HG03066 (cell line): ENCODE measurements at regions not wholly inside any gene's neighbourhood (a gene's known extent, or its start where the extent isn't known, plus 50 kb on each side); places are given as distances from the start of the nearest gene placed in this dataset.

ENCODE experiments used
- ATAC-seq: cut with Tn5 transposase; IDR thresholded peaks from one replicate; pipeline ENCODE4 v1.9.1; 2021; ENCODE audit warnings: low read depth; ENCODE audit not compliant: unreplicated experiment

GRCh38 chr18:24964216-24964615 is 387.8 kb downstream of the ZNF521 start:
- ATAC-seq = no peak

- no peak for ATAC-seq
Measured at GRCh38 chr18:24968238-24968775, 383.7 kb downstream of the ZNF521 start.

DNA sequence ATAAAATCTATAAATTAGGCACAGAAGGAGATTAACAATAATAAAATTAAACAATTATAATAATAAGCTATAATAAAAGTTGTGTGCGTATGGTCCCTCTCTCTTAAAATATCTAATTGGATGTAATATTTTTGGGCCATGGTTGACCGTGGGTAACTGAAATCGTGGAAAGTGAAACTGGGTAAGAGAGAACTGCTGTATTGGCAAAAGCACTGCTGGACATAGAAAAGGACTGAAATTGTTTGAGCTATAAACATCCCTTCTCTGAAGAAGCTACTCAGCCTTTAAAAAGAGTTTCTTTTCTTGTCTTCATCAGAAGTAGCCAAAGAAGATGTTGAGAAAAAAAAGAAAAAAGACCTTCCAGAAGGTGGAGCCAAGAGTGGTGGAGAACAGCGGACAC is 379.4 kb downstream of the ZNF521 start:
- no peak for ATAC-seq

GRCh38 chr18:24974431-24974830 is 377.5 kb downstream of the ZNF521 start:
- no peak for ATAC-seq

DNA sequence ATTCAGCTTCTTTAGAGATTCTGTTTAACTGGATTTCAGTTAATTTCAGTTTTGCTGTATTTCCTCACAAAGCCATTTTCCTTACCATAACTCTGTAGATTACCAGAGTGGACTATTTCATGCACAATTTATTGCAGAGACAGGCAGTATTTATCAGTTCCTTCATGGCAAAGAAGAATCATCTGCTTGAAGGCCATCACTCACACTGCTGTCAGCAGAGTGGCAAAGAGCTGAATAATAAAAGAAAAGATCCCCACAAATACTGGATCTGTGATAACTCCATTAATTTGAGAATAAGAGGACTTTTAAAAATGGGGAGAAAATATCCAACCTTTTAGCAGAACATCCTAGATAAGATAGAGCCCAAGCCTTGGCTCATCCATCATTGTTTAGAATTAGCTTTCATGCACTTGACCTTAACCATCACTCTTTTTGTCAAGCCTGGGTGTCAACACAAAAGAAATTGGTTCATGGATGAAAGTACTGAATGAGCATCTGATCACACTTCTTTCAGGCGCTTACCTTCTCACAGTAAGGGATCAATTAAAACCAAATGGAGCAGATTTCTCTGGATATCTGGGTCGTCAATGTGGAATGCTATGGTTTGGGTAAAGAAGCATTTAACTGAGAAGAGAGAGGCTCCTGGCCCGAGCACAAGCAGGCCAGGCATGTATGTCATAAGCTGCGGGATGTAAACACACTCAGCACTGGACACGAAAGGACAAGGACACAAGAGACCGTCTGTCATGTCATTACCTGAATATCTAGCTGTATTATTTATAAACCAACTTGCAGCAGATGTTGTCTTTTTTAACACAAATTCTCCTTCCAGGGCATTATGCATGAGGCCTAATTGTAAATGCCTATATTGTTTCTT is 376.2 kb downstream of the ZNF521 start:
- no peak for ATAC-seq

- ATAC-seq = no peak
Measured at GRCh38 chr18:24976502-24976901, 375.5 kb downstream of the ZNF521 start.

GRCh38 chr18:24979235-24979634 is 372.7 kb downstream of the ZNF521 start:
- no peak for ATAC-seq

DNA sequence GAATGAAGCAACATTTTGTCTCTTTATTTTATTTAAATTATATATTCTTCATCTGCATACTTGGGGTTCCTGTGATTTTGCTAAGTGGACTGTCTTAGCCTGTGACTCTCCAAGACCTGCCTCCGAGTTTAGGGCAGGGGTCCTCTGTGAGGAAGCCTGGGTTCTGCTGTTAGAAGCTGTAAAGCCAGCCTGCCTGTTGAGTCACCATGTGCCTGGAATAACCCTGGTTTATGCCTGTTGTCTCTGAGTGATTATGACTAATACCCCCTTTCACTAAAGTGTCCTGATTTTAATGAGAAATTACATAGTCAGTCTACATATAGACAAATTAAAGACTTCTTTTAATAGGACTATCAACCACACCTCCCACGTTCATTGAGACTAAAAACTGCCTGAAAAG is 369.1 kb downstream of the ZNF521 start:
- ATAC-seq = no peak

DNA sequence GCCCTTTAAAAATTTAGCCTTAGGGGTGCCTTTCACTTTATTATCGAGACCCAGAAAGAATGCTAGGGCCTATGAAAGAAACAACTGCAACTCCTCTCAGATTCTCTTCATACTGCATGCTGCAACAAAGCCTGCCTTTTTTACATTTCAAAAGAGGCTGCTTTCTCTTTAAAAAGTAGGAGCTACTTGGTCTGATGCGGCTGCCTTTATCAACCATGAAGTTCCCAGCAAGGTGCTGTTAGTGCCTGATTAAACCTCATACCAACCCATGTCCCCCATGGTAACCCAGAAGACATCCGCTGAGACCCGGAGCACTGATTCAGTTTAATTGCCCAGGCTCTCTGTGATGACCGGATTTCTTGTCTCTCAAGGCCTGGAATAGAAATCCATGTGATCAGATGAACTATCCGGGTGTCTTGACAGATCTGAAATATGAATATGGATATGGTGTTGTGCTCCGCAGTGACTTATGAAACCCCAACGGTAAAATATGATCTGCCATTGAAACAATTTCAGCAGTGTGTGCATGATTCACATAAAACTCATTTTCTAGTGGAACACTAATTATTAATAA is 368.3 kb downstream of the ZNF521 start:
- ATAC-seq = no peak

DNA sequence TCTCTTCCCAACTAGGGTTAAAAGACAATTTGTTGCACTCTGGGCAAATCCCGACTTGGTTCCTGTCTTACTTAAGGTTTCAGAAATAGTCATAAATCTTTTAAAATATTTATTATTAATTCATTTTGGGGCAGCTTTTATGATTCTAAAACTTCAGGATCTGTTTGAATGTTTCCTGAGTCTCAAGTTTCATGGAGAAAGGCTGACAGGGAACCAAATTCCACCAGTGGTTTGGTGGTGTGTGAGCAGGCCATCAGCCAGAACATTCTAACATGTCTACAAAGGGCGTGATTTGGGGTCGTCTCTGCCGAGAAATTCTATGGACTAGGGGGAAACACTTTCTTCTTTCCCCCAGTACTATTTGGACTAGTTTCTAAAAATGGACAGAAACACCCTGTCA is 366.4 kb downstream of the ZNF521 start:
- ATAC-seq = no peak

DNA sequence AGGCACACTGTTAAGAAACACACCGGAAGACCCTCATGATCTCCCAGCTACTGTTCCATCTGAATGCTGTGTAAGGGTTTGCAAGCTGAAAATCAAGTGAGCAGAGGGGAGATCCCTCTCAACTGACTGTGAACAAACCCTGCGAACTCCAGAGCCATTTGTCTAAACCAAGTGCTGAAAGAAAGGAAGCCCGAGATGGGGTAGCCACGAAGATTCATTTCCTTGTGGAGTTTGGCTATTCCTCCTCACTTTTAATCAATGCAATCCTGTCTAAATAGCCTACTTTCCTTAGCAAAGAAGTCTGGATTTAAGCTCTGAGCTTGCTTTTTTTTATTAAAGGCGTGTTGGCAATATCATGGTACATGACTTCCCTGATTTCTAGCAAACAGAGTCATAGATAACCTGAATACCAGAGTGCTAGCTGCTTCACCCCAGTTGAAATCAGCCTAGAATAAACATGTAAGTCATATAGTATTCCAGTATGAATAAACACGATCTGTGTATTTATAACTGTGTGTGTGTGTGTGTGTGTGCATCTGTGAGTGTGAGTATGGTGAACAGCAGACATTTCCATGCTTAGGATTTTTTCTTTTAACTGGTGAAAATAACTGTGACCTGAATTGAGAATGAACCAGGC is 365.2 kb downstream of the ZNF521 start:
- no peak for ATAC-seq

DNA sequence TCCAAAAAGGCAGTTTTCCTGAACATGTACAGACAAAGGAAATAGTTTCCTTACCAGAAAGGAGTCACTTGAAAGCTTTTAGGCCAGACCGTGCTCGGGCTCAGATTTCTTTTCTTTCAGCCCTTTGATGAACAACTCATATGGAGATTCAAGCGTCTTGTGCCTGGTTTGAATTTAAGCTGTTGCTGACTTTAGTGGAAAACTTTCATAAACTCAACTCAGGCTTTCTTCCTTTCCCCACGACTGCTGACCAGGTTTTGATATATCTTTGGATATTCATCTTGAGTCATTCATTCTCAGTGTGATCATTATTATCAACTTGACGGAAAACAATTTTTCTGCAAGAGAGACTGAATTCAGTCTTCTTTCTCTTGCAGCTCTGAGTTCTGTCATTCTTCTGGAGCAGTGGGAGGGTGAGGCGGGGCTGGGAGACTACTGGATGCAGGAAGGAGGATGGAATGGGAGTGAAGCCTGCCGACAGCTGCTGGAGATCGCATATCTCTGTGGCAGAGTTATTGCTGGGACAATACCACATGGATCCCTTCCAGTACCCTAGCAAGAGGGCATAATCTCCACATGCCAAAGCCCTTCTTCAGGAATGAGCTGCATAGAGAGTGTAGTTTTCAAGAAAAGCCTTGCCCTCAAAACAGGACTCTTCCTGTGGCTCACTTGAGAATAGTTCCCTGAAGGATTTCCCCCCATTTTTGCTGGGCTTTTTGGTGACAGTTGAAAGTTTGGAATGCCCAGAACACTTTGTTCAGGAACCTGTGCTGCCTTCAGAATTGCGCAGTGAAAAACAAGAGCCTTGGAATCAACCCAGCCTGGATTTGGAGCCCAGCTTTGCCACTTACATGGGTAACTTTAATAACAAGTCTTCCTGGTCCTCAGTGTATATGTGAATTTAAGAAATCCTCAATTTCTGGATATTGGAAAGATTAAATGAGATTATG is 364.4 kb downstream of the ZNF521 start:
- no peak for ATAC-seq

- ATAC-seq = no peak
Measured at GRCh38 chr18:24988253-24988840, 363.6 kb downstream of the ZNF521 start.

GRCh38 chr18:24989760-24990593 is 362.0 kb downstream of the ZNF521 start:
- no peak for ATAC-seq

DNA sequence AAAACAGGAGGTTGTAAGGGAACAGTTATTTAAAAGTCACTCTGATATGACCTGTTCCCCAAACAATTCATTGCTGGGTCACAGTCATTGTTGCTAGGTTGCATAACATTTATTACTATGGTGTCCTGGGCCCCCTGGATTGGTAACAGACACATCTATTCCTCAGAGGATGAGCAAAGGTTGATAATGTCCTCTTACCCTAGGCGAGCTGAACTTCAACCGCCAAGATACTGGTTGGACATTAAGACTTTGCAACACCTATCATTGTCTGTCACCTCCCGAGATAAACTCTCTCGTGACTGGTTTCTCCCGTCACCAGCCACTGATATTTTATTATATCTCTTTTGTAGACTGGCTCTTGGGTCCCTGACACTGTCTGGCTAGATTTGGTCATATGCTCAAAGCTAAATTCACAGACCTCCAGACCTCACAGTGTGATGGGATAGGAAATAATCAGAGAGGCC is 361.3 kb downstream of the ZNF521 start:
- ATAC-seq = no peak

- no peak for ATAC-seq
Measured at GRCh38 chr18:24991141-24992060, 360.6 kb downstream of the ZNF521 start.

DNA sequence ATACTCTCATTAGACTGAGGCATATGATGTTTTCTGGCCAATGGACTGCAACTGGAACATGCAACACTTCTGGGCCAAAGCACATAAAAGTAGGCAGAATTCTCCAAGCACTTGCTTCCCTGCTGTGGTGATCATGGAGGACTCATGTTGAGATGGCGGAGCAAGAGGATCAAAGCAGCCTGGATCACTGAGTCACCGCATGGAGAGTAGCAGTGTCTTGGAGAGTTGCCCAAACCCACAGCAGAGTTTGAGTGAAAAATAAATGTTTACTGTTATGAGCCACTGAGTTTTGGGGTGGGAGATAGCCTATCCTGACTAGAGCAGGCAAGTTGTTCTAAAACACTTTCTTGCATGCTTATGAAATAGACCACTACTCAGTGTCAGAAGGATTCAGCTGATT is 359.5 kb downstream of the ZNF521 start:
- no peak for ATAC-seq

DNA sequence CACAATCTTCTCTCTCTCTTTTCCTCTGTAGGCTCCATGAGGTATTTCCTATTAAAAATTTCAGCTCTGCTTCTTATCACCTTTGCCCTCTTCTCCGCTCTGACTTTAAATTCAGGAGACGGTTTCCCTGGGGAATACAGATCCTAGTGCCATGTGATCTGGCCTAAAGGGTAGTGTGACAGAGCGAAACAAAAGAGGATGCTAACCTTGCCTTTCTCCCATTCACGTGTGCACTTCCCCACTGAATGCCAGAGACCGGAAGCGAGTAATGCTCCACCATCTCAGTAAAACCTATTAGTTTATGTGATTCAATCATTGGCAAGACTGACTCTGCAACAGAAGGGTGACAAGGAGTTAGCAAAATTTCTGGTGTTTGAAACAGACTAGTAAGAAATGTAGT is 358.3 kb downstream of the ZNF521 start:
- no peak for ATAC-seq
